HepG2 (cell line): ENCODE measurements at regions not wholly inside any gene's neighbourhood (a gene's known extent, or its start where the extent isn't known, plus 50 kb on each side); places are given as distances from the start of the nearest gene placed in this dataset.

Experiments
- ATAC-seq: fragments of 200-7000 bp; cut with Tn5 transposase; 3 replicates; pipeline ENCODE4 v1.9.1; 2020; ENCODE audit warnings: mild to moderate bottlenecking, moderate library complexity
- BruUV-seq: library from RNA; stranded (reverse); fragments of 400-500 nt; replicated peaks from 2 replicates; lab custom pipeline; 2021; lab: Mats Ljungman, UMichigan
- CTCF ChIA-PET: fragments of 300-600 bp; formaldehyde crosslinking; extraction: SDS; loops from one replicate; lab custom pipeline; 2021; ENCODE audit warnings: low total read pairs, inconsistent platforms, low intra/inter-chr PET ratio; lab: Yijun Ruan, JAX
- POLR2A ChIA-PET: fragments of 350-600 bp; sonication (Branson Sonifier 250); formaldehyde crosslinking; loops from one replicate; lab custom pipeline; 2020; ENCODE audit warnings: antibody characterized with exemption, inconsistent platforms; lab: Yijun Ruan, JAX
- DNase-seq: peaks from one replicate; pipeline ENCODE4 v3.0.0-alpha.2; 2015; ENCODE audit warnings: low spot score
- FAIRE-seq: peaks from 3 replicates; lab custom pipeline; 2011; peaks lifted over from hg19 to GRCh38; lab: Jason Lieb, UNC
- H2AFZ ChIP-seq: one replicate; pipeline ENCODE4 v1.6.1; 2011; ENCODE audit warnings: low read length, inconsistent platforms
- H3K27ac ChIP-seq: fragments of 300-600 bp; 3 replicates; pipeline ENCODE4 v1.8.0; 2011; ENCODE audit warnings: mixed run types, mild to moderate bottlenecking, mixed read lengths, low read length, inconsistent platforms; ENCODE audit not compliant: insufficient read depth; ENCODE audit errors: extremely low read length
- H3K27me3 ChIP-seq, 2 experiments: fragments of 200-600 bp in 1 of 2; 2 replicates in 1 of 2; 3 replicates in 1 of 2; pipeline versions ENCODE4 v1.6.0 to v1.8.0; 2011; ENCODE audit warnings: low read length in 2 of 2, mild to moderate bottlenecking in 2 of 2, moderate library complexity in 2 of 2, inconsistent platforms in 1 of 2; ENCODE audit not compliant: insufficient read depth in 2 of 2, control insufficient read depth in 1 of 2
- H3K36me3 ChIP-seq, 2 experiments: fragments of 200-600 bp in 1 of 2; replicated peaks in 1 of 2; 2 replicates in 1 of 2; 3 replicates in 1 of 2; pipeline versions ENCODE4 v1.5.1 to v1.8.0; 2011; ENCODE audit warnings: low read length in 2 of 2, inconsistent platforms in 1 of 2; ENCODE audit not compliant: insufficient read depth in 2 of 2, control insufficient read depth in 1 of 2
- H3K4me1 ChIP-seq: 2 replicates; pipeline ENCODE4 v1.5.1; 2012; ENCODE audit warnings: low read length, inconsistent platforms; ENCODE audit not compliant: insufficient read depth
- H3K4me2 ChIP-seq: 2 replicates; pipeline ENCODE4 v1.6.0; 2011; ENCODE audit warnings: low read depth, low read length, inconsistent platforms
- H3K4me3 ChIP-seq, 3 experiments: fragments of 200-600 bp in 1 of 3; sonication (generic), shearing (Covaris generic) in 1 of 3; replicated peaks in 1 of 3; 2 replicates each; pipeline ENCODE4 v1.5.1; 2011 to 2016; ENCODE audit warnings: low read length in 3 of 3, inconsistent platforms in 2 of 3, low read depth in 2 of 3, mild to moderate bottlenecking in 2 of 3, control low read depth in 1 of 3, mixed read lengths in 1 of 3; ENCODE audit not compliant: insufficient read depth in 1 of 3
- H3K79me2 ChIP-seq: one replicate; pipeline ENCODE4 v1.6.1; 2011; ENCODE audit warnings: low read length, inconsistent platforms; ENCODE audit not compliant: insufficient read depth
- H3K9ac ChIP-seq: 2 replicates; pipeline ENCODE4 v1.6.0; 2011; ENCODE audit warnings: mild to moderate bottlenecking, low read depth, low read length, inconsistent platforms; ENCODE audit not compliant: insufficient read depth
- H3K9me3 ChIP-seq: 2 replicates; pipeline ENCODE4 v1.5.1; 2012; ENCODE audit warnings: mild to moderate bottlenecking, low read length
- H4K20me1 ChIP-seq: 2 replicates; pipeline ENCODE4 v1.6.0; 2011; ENCODE audit warnings: inconsistent platforms, mild to moderate bottlenecking, low read length, moderate library complexity; ENCODE audit not compliant: insufficient read depth
- ARID2 ChIP-seq: sonication (generic); formaldehyde crosslinking; IDR thresholded peaks from 2 replicates; pipeline ENCODE4 v1.8.1; 2022; ENCODE audit warnings: mild to moderate bottlenecking, missing genetic modification reagents, borderline replicate concordance
- ATF6 ChIP-seq: sonication (generic); formaldehyde crosslinking; conservative IDR thresholded peaks from 2 replicates; pipeline ENCODE4 v1.4.0; 2020; ENCODE audit warnings: missing genetic modification reagents
- CBX2 ChIP-seq, 2 experiments: fragments of 200-600 bp in 1 of 2; sonication (generic); formaldehyde crosslinking in 1 of 2; IDR thresholded peaks; 2 replicates each; pipeline versions ENCODE4 v1.7.0 to v1.8.1; 2018 to 2022; ENCODE audit warnings: low read depth in 2 of 2, low read length in 1 of 2, mild to moderate bottlenecking in 1 of 2, missing genetic modification reagents in 1 of 2
- CENPX ChIP-seq: sonication (generic); formaldehyde crosslinking; IDR thresholded peaks from 2 replicates; pipeline ENCODE4 v1.9.0; 2021; ENCODE audit warnings: mild to moderate bottlenecking, missing genetic modification reagents, moderate library complexity
- DNMT3B ChIP-seq: conservative IDR thresholded peaks from 2 replicates; pipeline ENCODE4 v1.6.1; 2016; ENCODE audit warnings: missing biosample characterization, control low read depth
- EED ChIP-seq: sonication (generic); formaldehyde crosslinking; IDR thresholded peaks from 2 replicates; pipeline ENCODE4 v1.5.0; 2020; ENCODE audit warnings: mild to moderate bottlenecking, missing genetic modification reagents
- ETV5 ChIP-seq: IDR thresholded peaks from 2 replicates; pipeline ENCODE4 v1.6.1; 2018; ENCODE audit warnings: missing biosample characterization, missing genetic modification reagents, inconsistent platforms, borderline replicate concordance
- MEF2D ChIP-seq: sonication (generic); formaldehyde crosslinking; IDR thresholded peaks from 2 replicates; pipeline ENCODE4 v1.5.1; 2020; ENCODE audit warnings: mild to moderate bottlenecking, missing genetic modification reagents
- REXO4 ChIP-seq: sonication (generic); formaldehyde crosslinking; IDR thresholded peaks from 2 replicates; pipeline ENCODE4 v1.8.0; 2022; ENCODE audit warnings: missing genetic modification reagents, mild to moderate bottlenecking, borderline replicate concordance
- ZNF562 ChIP-seq: sonication (generic); formaldehyde crosslinking; IDR thresholded peaks from 2 replicates; pipeline ENCODE4 v1.8.0; 2022; ENCODE audit warnings: missing genetic modification reagents, borderline replicate concordance
- ZNF563 ChIP-seq: sonication (generic); formaldehyde crosslinking; IDR thresholded peaks from 2 replicates; pipeline ENCODE4 v1.8.0; 2022; ENCODE audit warnings: mild to moderate bottlenecking, moderate library complexity, missing genetic modification reagents
- ZNF576 ChIP-seq: sonication (generic); formaldehyde crosslinking; IDR thresholded peaks from 2 replicates; pipeline ENCODE4 v1.4.0; 2020; ENCODE audit warnings: mild to moderate bottlenecking, missing genetic modification reagents
- in situ Hi-C: cut with HindIII; loops from 2 replicates; pipeline ENCODE4 v1.10.0; 2017; ENCODE audit warnings: low pct_unique_long_range_greater_than_20kb; ENCODE audit not compliant: extremely low pct_ligation_motif_present
- intact Hi-C: fragments of 100-400 bp; cut with micrococcal nuclease; formaldehyde crosslinking; loops from one replicate; pipeline ENCODE4 v1.10.0; 2022; ENCODE audit not compliant: unreplicated experiment

- Histone ChIP-seq H3K9ac (no peak overlapping the region), H3K4me3 (no peak overlapping the region), H3K27ac (no peak overlapping the region), H3K79me2 (no peaks in the 10 kb centered on the region), H3K4me1 (no peaks in the 10 kb centered on the region), H3K4me2 (no peak overlapping the region), H3K36me3 (no peaks in the 10 kb centered on the region), H3K9me3 (no peaks in the 10 kb centered on the region), H3K27me3 (no peaks in the 10 kb centered on the region), H2AFZ (no peak overlapping the region), H4K20me1 (no peaks in the 10 kb centered on the region)
- intact Hi-C loops (no loop called here), in situ Hi-C loops (no loop called here)
- POLR2A ChIA-PET, result no interaction called here
- no TSS peak for BruUV-seq
- no peak for DNase-seq
- FAIRE-seq, result no peak
- CTCF ChIA-PET, result no interaction called here
- no peak for ATAC-seq
- TF ChIP-seq ETV5 (CRISPR knock-in tag), result no peak
- TF ChIP-seq ZNF562, result no peak
- TF ChIP-seq REXO4, result no peak
- TF ChIP-seq CENPX (CRISPR knock-in tag), result no peak
- no peak for TF ChIP-seq ATF6 (CRISPR knock-in tag)
- TF ChIP-seq ARID2 (CRISPR knock-in tag), result no peak
- TF ChIP-seq DNMT3B (CRISPR knock-in tag), result no peak
- no peak for TF ChIP-seq MEF2D (CRISPR knock-in tag)
- TF ChIP-seq ZNF563 (CRISPR knock-in tag), result no peak
- no peak for TF ChIP-seq ZNF576
- TF ChIP-seq EED, result no peak
- no peak for TF ChIP-seq CBX2 (IDR thresholded peaks at IDR 0.05; ENCODE audit: low read depth, low read length)
- no peak for TF ChIP-seq CBX2 (CRISPR knock-in tag; IDR thresholded peaks at IDR 0.05; ENCODE audit: low read depth)
Measured at GRCh38 chr1:196060539-196060938, 547.7 kb downstream of the KCNT2 start.
